Left kidney (tissue), 1 donor: ENCODE measurements at regions not wholly inside any gene's neighbourhood (a gene's known extent, or its start where the extent isn't known, plus 50 kb on each side); places are given as distances from the start of the nearest gene placed in this dataset.
A peak's percentile ranks its signal among the peaks of the same experiment; 100 is the strongest.

ENCODE experiments used
- DNase-seq: peaks from one replicate; pipeline ENCODE4 v3.0.0-alpha.2; 2013

DNA sequence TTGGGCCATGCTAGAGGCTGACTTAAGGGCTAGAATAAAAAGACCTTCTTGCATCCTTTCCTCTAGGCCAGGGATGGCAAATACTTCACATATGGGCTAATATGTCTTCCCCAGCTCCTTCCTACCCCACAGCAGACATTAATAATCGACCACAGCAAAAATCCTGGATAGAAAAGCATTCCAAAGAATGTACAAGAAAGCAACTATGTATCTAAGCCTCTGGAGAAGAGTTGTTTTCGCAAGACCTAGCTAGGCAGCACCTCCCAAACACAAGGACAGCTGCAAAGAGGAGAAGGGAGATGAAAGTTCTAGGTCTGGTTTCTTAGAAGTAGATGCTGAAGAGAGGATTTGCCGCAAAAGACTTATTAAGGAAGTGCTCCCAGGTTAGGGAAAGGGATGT is 372.6 kb downstream of the SLC4A3 start:
- DNase-seq: no peak

GRCh38 chr2:220000586-220000985 is 373.2 kb downstream of the SLC4A3 start:
- DNase-seq: no peak

GRCh38 chr2:220001751-220002150 is 374.3 kb downstream of the SLC4A3 start:
- DNase-seq: no peak

DNA sequence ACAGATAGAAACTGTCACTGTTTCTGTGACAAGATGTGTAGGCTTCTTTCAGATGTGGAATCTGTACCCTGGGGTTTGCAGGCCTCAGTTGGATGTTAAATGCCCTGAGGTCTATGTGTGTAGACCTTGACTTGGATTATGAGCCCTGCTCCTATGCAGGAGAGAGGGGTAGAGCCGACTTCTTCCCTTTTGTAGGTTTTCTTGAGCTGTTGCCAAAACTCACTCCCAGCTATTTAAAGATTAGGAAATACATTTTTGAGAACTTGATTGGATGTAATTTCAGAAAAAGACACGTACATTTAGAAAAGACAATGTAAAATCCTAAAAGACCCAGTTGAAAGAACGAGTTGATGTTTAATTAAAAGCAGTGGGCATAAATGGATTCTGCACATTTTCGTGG is 374.8 kb downstream of the SLC4A3 start:
- no peak for DNase-seq

- DNase-seq: no peak
Measured at GRCh38 chr2:220002699-220003098, 375.3 kb downstream of the SLC4A3 start.

- DNase-seq: no peak
Measured at GRCh38 chr2:220005362-220005761, 377.9 kb downstream of the SLC4A3 start.

DNA sequence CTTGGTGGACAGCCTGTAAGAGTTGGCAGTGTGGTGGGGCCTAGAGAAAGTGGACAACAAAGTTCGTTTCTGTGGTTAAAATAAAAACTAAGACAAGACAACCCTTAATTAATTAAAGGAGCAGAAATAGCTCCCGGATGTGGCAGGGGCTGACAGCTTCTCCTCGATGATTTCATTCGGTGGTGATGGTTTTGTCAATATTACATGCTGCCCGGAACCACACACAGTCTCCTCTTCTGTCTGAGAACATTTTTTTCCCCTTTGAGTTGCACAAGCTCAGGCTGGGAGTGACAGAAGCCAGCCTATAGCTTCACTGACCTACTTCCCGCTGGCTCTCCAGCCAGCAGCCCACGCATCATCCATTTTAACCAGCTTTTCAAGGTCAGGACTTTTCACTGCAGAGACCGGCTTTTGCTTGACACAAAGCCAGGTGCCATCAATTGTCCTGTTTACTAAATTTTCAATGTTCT is 378.8 kb downstream of the SLC4A3 start:
- peak; percentile 30 for DNase-seq

DNA sequence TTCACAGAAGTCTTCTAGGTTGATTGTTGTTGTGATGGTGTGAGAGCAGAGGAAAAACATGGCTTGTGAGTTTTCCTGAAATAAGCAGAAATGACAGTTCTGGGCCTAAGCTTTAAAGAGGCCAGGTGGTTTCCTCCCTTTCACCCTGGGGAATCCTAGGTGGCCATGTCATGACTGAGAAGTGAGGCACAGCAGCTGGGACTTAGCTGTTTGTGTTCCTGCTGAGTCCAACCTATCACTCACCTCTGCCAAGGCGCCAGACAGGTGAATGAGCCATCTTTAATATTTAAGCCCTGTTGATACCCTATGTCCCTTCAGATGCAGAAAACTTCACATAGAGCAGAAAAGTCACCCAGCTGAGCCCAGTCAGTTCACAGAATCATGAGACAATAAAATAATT is 384.4 kb downstream of the SLC4A3 start:
- no peak for DNase-seq

- DNase-seq: no peak
Measured at GRCh38 chr2:220014961-220015360, 387.5 kb downstream of the SLC4A3 start.

DNA sequence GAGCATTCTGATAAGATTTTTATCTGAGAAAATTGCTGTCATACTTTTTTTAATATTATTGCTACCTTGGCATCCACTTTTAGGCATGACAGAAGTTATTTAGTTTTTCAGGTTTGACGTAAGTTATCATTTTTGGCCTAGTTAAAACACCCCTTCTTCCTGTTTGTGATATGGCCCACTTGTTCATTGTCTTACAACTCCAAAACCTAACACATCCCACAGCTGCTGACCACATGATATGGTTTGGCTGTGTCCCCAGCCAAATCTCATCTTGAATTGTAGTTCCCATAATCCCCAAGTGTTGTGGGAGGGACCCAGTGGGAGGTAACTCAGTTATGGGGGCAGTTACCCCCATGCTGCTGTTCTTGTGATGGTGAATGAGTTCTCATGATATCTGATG is 388.1 kb downstream of the SLC4A3 start:
- no peak for DNase-seq

DNA sequence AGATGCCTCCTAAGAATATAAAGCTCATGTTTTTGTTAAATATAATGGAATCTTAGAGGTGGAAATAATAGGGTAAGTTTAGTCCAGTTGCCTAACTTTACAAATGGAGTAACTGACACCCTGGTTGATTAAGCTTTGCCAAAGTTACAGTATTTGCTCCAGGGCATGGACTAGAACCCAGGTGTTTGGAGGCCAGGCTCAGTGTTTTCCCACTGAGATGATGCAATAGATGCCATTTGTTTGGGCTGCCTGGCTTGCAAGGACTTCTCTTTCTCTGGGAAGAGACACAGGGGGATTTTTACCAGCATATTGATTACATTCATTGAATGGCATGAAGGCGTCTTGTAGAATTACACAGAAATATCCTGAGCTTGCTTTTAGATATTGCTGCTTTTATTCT is 397.8 kb downstream of the SLC4A3 start:
- DNase-seq: no peak

DNA sequence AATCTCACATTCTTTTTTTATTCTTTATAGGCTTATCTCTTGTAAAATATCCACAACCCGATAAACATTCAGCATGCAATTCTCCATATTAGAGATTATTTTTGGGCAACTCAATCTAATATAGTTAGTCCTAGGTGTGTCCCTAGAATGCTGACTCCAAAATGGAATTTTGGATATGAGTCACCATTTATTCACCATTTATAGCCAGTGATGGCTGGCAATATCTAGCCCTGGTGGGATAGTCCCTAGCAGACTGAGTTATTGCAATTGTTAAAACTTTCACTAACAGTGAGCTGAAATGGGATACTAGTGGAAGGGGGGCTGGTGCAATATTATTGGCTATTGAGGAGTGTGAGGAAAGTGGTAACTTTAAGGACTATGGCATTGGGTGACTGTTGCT is 401.6 kb downstream of the SLC4A3 start:
- no peak for DNase-seq

DNA sequence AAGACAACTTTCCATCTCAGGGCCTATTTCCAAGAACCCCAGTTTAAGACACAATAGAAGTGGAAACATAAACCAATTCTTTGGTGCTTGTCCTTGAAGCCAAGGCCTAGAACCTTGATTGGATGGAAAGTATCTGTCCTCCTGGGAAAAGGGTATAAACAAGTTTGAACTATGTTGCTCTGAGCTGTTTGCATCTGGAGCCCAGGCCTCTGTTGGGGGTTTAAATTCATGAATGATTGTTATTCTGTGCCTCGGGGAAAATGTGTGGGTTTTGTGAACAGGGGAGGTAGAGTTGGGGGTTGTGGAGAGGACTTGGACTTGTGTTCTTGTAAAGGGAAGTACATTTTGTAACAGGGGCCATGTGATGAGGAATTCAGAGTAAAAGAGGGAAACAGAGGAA is 406.1 kb downstream of the SLC4A3 start:
- DNase-seq: no peak

GRCh38 chr2:220034426-220035130 is 407.1 kb downstream of the SLC4A3 start:
- DNase-seq: no peak

DNA sequence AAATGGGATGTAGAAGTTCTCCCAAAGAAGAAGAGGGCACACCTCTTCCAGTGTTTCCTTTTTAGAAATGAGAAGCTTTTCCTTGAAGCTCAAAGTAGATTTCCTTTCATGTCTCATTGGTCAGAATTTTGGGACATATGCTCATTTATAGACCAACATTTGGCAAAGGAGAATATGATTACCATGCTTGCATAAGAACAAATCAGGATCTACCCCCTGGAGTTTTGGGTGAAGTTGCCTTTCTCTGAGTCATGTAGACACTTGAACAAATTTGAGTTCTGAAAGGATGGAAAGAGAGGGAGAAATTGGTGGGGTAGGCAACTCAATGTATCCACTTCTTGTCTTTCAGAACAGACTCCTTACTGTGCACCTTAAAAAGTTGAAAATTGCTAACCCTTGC is 409.0 kb downstream of the SLC4A3 start:
- no peak for DNase-seq

GRCh38 chr2:220040346-220040745 is 412.9 kb downstream of the SLC4A3 start:
- no peak for DNase-seq

- no peak for DNase-seq
Measured at GRCh38 chr2:220041447-220041846, 414.0 kb downstream of the SLC4A3 start.

GRCh38 chr2:220043155-220043989 is 415.9 kb downstream of the SLC4A3 start:
- DNase-seq: no peak

GRCh38 chr2:220043990-220044335 is 416.5 kb downstream of the SLC4A3 start:
- DNase-seq: no peak

DNA sequence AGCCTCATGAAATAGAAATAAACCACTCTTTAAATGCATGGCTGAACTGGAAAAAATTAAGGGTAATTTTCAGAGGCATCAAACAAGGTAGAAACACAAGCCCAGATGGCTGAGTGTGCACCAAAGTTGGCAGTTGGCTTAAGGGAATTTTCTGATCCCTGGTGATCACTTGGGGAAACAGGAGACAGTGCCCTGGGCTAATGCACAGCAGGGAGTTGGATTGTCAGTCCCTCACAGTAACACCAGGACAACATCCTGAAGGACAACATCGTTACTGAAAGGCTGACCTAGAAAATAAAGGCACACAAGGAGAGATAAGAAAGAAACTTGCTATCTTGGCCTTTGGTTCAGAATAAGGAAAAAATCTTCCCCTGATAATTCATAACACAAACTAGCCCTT is 417.0 kb downstream of the SLC4A3 start:
- DNase-seq: no peak

- no peak for DNase-seq
Measured at GRCh38 chr2:220046507-220046906, 419.1 kb downstream of the SLC4A3 start.

DNA sequence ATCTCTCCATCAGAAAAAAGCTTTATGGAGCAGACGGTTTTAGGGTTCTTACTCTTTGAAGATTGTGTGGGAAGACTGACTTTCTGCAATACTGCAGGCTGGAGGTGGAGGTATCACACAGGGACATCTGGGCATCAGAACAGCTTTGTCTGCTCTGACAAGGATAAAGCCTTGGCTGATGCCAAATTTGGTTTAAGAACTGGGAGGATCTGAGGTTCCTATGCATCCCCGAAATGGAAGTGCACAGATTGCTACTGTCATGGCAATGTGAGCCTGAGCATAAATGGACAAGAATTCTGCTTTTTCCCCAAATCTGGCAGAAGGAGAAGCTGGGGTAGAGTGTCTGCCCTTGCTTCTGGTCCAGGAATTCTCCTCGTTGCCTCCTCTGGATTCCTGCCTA is 424.3 kb downstream of the SLC4A3 start:
- no peak for DNase-seq

GRCh38 chr2:220053919-220054318 is 426.5 kb downstream of the SLC4A3 start:
- no peak for DNase-seq

DNA sequence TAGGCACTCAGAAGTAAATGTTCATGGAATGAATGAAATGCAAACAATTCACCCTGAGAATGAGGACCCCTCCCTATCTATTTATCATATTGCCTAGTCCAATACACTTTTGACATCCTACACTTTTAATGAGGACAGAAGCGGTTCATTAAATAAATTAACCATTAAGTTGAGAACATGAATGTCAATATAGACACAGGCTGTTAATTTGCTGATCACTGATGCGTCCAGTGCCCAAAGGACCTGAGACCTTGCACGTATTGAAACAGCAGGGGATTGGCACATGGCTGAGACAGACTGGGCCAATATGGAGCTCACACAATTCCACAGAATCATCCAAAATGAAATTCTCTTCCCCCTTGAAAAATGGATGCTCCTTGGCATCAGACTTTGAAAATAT is 430.0 kb downstream of the SLC4A3 start:
- no peak for DNase-seq
